ENCODE measurements at regions not wholly inside any gene's neighbourhood (a gene's known extent, or its start where the extent isn't known, plus 50 kb on each side); places are given as distances from the start of the nearest gene placed in this dataset.

- no peak overlapping the region for H3K9ac ChIP-seq (ENCODE audit: low read length)
- H3K36me3 ChIP-seq (replicated peaks; ENCODE audit: low read depth, low read length), result no peaks in the 10 kb centered on the region
- TF ChIP-seq CTCF (IDR thresholded peaks at IDR 0.05; ENCODE audit: low read depth, low read length) (no peak), EZH2phosphoT487 (IDR thresholded peaks at IDR 0.05; ENCODE audit: low read depth) (no peak)
- H3K4me3 ChIP-seq (ENCODE audit: low read length), result no peak overlapping the region
- H3K27ac ChIP-seq (ENCODE audit: low read length), result no peak overlapping the region
- H4K20me1 ChIP-seq (ENCODE audit: insufficient read depth, low read length), result no peaks in the 10 kb centered on the region
- H2AFZ ChIP-seq (ENCODE audit: low read depth, low read length), result no peak overlapping the region
- peaks cover 4% of the 10 kb centered on the region; the same call in 1 of the 2 replicates for H3K4me1 ChIP-seq (ENCODE audit: low read length)
- no peak overlapping the region for H3K4me2 ChIP-seq (ENCODE audit: low read length)
- H3K9me3 ChIP-seq (ENCODE audit: insufficient read depth, low read length), result no peaks in the 10 kb centered on the region
- H3K27me3 ChIP-seq (ENCODE audit: low read depth, low read length), result no peaks in the 10 kb centered on the region
- H3K79me2 ChIP-seq (ENCODE audit: low read length), result no peaks in the 10 kb centered on the region
Observed at GRCh38 chr1:56424744-56425493, 154.4 kb downstream of the PLPP3 start.

- Histone ChIP-seq H3K4me1 (ENCODE audit: low read length) (peaks cover 4% of the 10 kb centered on the region; the same call in 1 of the 2 replicates), H3K4me2 (ENCODE audit: low read length) (no peak overlapping the region), H3K9ac (ENCODE audit: low read length) (no peak overlapping the region), H3K4me3 (ENCODE audit: low read length) (no peak overlapping the region), H3K36me3 (replicated peaks; ENCODE audit: low read depth, low read length) (no peaks in the 10 kb centered on the region), H4K20me1 (ENCODE audit: insufficient read depth, low read length) (no peaks in the 10 kb centered on the region), H3K79me2 (ENCODE audit: low read length) (no peaks in the 10 kb centered on the region), H3K27me3 (ENCODE audit: low read depth, low read length) (no peaks in the 10 kb centered on the region), H2AFZ (ENCODE audit: low read depth, low read length) (no peak overlapping the region), H3K27ac (ENCODE audit: low read length) (no peak overlapping the region), H3K9me3 (ENCODE audit: insufficient read depth, low read length) (no peaks in the 10 kb centered on the region)
- TF ChIP-seq CTCF (IDR thresholded peaks at IDR 0.05; ENCODE audit: low read depth, low read length) (no peak), EZH2phosphoT487 (IDR thresholded peaks at IDR 0.05; ENCODE audit: low read depth) (no peak)
Observed at GRCh38 chr1:56423716-56424115, 155.6 kb downstream of the PLPP3 start.

DNA sequence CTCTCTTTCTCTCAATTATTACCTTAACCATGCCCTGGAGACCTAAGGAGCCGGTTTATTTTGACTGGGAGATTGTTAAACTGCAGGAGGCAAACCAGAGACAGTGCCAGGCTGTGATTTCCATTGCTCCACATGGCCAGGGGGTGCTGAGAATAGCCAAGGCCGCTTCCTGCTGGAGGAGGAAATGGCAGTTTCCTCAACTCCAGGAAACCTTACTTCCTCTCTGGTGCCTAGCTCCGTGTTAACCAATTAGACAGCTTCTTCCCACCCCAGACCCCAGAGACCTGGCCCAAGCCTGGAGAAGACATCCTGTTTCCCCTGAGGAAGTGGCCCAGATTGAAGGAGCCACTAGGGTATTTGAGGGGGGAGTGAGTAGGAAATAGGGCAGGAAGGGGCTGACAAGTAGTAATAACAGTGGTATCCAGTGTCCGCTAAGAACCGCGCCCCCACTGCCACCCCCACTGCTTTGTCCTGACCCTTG lies 161.2 kb downstream of the PLPP3 start:
- Histone ChIP-seq H3K4me2 (ENCODE audit: low read length) (no peak overlapping the region), H3K9me3 (ENCODE audit: insufficient read depth, low read length) (no peaks in the 10 kb centered on the region), H3K9ac (ENCODE audit: low read length) (no peak overlapping the region), H2AFZ (ENCODE audit: low read depth, low read length) (no peak overlapping the region), H3K4me3 (ENCODE audit: low read length) (no peak overlapping the region), H3K27ac (ENCODE audit: low read length) (no peak overlapping the region), H4K20me1 (ENCODE audit: insufficient read depth, low read length) (no peaks in the 10 kb centered on the region), H3K4me1 (ENCODE audit: low read length) (no peaks in the 10 kb centered on the region), H3K27me3 (ENCODE audit: low read depth, low read length) (no peaks in the 10 kb centered on the region), H3K36me3 (replicated peaks; ENCODE audit: low read depth, low read length) (no peaks in the 10 kb centered on the region), H3K79me2 (ENCODE audit: low read length) (no peaks in the 10 kb centered on the region)
- TF ChIP-seq EZH2phosphoT487 (IDR thresholded peaks at IDR 0.05; ENCODE audit: low read depth) (no peak), CTCF (IDR thresholded peaks at IDR 0.05; ENCODE audit: low read depth, low read length) (no peak)

- Histone ChIP-seq H3K27ac (ENCODE audit: low read length) (no peak overlapping the region), H4K20me1 (ENCODE audit: insufficient read depth, low read length) (no peaks in the 10 kb centered on the region), H3K9me3 (ENCODE audit: insufficient read depth, low read length) (no peaks in the 10 kb centered on the region), H3K4me2 (ENCODE audit: low read length) (no peak overlapping the region), H3K36me3 (replicated peaks; ENCODE audit: low read depth, low read length) (no peaks in the 10 kb centered on the region), H3K4me1 (ENCODE audit: low read length) (no peaks in the 10 kb centered on the region), H2AFZ (ENCODE audit: low read depth, low read length) (no peak overlapping the region), H3K79me2 (ENCODE audit: low read length) (no peaks in the 10 kb centered on the region), H3K4me3 (ENCODE audit: low read length) (no peak overlapping the region), H3K9ac (ENCODE audit: low read length) (no peak overlapping the region), H3K27me3 (ENCODE audit: low read depth, low read length) (no peaks in the 10 kb centered on the region)
- TF ChIP-seq EZH2phosphoT487 (IDR thresholded peaks at IDR 0.05; ENCODE audit: low read depth) (no peak), CTCF (IDR thresholded peaks at IDR 0.05; ENCODE audit: low read depth, low read length) (no peak)
Observed at GRCh38 chr1:56417646-56418045, 161.7 kb downstream of the PLPP3 start.

Data from OCI-LY3 (cell line).